Body of pancreas (tissue), 4 donors: ENCODE measurements at regions not wholly inside any gene's neighbourhood (a gene's known extent, or its start where the extent isn't known, plus 50 kb on each side); places are given as distances from the start of the nearest gene placed in this dataset.

ENCODE experiments used
- POLR2A ChIP-seq, 3 donors: fragments of 450-650 bp; IDR thresholded peaks; one replicate each; pipeline ENCODE4 v1.6.1; 2016; ENCODE audit warnings: antibody characterized with exemption in 3 of 3, mild to moderate bottlenecking in 2 of 3
- TF ChIP-seq, protein P1 (sequence below), 7 experiments: fragments of 450-650 bp in 4 of 7; fragments of 200-600 bp in 3 of 7; sonication (generic) in 3 of 7; IDR thresholded peaks; one replicate each; pipeline ENCODE4 v1.5.1; 2016 to 2019; ENCODE audit warnings: antibody characterized with exemption in 7 of 7

DNA sequence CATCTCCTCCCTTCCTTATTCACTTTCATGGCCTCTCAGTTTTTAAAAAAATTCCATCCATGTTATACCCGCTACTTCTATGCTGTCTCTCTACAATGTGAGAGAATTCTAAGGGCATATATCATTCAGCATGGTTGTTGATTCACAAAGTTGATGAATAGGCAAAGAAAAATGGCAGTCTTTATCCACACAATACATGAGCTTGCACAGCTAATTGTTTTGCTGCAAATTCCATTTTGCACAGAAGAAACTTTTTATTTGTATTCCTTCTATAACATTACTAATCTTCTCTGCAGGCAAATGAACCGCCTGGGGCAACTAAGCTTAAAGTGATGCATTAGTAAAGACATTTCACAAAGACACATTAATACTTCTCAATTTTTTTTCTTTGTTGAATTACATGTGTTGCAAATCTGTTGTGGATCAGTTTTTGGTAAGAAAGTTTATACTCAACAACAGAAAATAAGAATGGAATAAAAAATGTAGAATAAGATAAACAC, 196.9 kb downstream of the LIG4 start:
- TF ChIP-seq, protein P1, sequence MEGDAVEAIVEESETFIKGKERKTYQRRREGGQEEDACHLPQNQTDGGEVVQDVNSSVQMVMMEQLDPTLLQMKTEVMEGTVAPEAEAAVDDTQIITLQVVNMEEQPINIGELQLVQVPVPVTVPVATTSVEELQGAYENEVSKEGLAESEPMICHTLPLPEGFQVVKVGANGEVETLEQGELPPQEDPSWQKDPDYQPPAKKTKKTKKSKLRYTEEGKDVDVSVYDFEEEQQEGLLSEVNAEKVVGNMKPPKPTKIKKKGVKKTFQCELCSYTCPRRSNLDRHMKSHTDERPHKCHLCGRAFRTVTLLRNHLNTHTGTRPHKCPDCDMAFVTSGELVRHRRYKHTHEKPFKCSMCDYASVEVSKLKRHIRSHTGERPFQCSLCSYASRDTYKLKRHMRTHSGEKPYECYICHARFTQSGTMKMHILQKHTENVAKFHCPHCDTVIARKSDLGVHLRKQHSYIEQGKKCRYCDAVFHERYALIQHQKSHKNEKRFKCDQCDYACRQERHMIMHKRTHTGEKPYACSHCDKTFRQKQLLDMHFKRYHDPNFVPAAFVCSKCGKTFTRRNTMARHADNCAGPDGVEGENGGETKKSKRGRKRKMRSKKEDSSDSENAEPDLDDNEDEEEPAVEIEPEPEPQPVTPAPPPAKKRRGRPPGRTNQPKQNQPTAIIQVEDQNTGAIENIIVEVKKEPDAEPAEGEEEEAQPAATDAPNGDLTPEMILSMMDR (IDR thresholded peaks at IDR 0.05) = no peak
- TF ChIP-seq POLR2A (IDR thresholded peaks at IDR 0.05) = no peak
